ENCODE measurements at regions not wholly inside any gene's neighbourhood (a gene's known extent, or its start where the extent isn't known, plus 50 kb on each side); places are given as distances from the start of the nearest gene placed in this dataset.

DNA sequence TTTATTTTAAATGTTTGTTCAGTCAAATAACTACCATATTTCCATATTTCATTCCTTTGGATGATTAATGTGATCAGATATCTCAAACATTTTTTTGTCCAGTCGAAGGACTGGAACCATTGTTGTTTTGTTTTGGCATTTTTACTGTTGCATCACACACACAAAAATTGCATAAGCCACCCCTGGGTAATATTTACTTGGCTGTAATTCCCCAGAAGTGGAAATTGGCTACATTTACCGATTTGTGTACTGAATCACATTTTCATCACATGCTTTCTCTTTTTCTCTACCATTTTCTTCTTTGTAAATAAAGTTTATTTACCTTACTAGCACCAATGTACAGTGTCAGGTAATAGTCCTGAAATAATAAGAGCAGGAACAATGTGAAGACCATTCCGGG lies 1729.7 kb upstream of the WWC1 start:
- no peaks in the 10 kb centered on the region for H3K27me3 ChIP-seq (ENCODE audit: control insufficient read depth in 2 of 2, insufficient read depth in 2 of 2, low read length in 2 of 2)
- DNase-seq (ENCODE audit: low read depth, low spot score) (no peak), FAIRE-seq (no peak)
- no peak overlapping the region for H3K4me3 ChIP-seq (replicated peaks in 1 of 3; ENCODE audit: insufficient read depth in 1 of 3, low read depth in 1 of 3, low read length in 3 of 3)
- BruUV-seq (replicated peaks), result no TSS peak
- POLR2A ChIA-PET, result no interaction called here
- H3K4me2 ChIP-seq (ENCODE audit: insufficient read depth, low read length), result no peak overlapping the region
- H3K9me1 ChIP-seq (replicated peaks; ENCODE audit: control insufficient read depth, extremely low read depth, insufficient read depth, low read length), result no peaks in the 10 kb centered on the region
- CTCF ChIA-PET, result no interaction called here
- no peaks in the 10 kb centered on the region for H3K79me2 ChIP-seq (ENCODE audit: control insufficient read depth, insufficient read depth, low read length)
- H3K36me3 ChIP-seq (ENCODE audit: control insufficient read depth in 2 of 2, extremely low read depth in 1 of 2, insufficient read depth in 2 of 2, low read length in 2 of 2), result no peaks in the 10 kb centered on the region
- TF ChIP-seq FOS (IDR thresholded peaks at IDR 0.05; ENCODE audit: borderline replicate concordance, insufficient read depth, low read length), result no peak
- TF ChIP-seq, protein P1, sequence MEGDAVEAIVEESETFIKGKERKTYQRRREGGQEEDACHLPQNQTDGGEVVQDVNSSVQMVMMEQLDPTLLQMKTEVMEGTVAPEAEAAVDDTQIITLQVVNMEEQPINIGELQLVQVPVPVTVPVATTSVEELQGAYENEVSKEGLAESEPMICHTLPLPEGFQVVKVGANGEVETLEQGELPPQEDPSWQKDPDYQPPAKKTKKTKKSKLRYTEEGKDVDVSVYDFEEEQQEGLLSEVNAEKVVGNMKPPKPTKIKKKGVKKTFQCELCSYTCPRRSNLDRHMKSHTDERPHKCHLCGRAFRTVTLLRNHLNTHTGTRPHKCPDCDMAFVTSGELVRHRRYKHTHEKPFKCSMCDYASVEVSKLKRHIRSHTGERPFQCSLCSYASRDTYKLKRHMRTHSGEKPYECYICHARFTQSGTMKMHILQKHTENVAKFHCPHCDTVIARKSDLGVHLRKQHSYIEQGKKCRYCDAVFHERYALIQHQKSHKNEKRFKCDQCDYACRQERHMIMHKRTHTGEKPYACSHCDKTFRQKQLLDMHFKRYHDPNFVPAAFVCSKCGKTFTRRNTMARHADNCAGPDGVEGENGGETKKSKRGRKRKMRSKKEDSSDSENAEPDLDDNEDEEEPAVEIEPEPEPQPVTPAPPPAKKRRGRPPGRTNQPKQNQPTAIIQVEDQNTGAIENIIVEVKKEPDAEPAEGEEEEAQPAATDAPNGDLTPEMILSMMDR (IDR thresholded peaks at IDR 0.05; ENCODE audit: extremely low read depth in 1 of 2, insufficient read depth in 1 of 2, low read depth in 1 of 2, low read length in 2 of 2), result no peak
- TF ChIP-seq POLR2AphosphoS5 (IDR thresholded peaks at IDR 0.05; ENCODE audit: insufficient read depth, low read depth, low read length), result no peak
- TF ChIP-seq MYC (IDR thresholded peaks at IDR 0.05; ENCODE audit: low read depth, low read length), result no peak
- TF ChIP-seq, protein P2, sequence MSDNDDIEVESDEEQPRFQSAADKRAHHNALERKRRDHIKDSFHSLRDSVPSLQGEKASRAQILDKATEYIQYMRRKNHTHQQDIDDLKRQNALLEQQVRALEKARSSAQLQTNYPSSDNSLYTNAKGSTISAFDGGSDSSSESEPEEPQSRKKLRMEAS (IDR thresholded peaks at IDR 0.05; ENCODE audit: insufficient read depth, insufficient read length), result no peak
- no peak for TF ChIP-seq POLR2A (IDR thresholded peaks at IDR 0.05; ENCODE audit: low read depth, low read length)
- TF ChIP-seq EZH2 (IDR thresholded peaks at IDR 0.05; ENCODE audit: borderline replicate concordance, low read depth, low read length, severe bottlenecking), result no peak
- dilution Hi-C loops (cut with MboI; ENCODE audit: extremely low pct_ligation_motif_present, low sequenced_read_pairs) (no loop called here), intact Hi-C loops (cut with micrococcal nuclease) (no loop called here)
- H4K20me1 ChIP-seq (replicated peaks; ENCODE audit: control insufficient read depth, extremely low read depth, insufficient read depth, low read length), result no peaks in the 10 kb centered on the region
- H3K27ac ChIP-seq (ENCODE audit: insufficient read depth, low read depth, low read length), result no peak overlapping the region
- no peak overlapping the region for H3K9ac ChIP-seq (replicated peaks; ENCODE audit: extremely low read depth, insufficient read depth, low read length)
- no peaks in the 10 kb centered on the region for H3K4me1 ChIP-seq (ENCODE audit: control insufficient read depth, extremely low read depth, insufficient read depth, low read length)
- H3K9me3 ChIP-seq (replicated peaks; ENCODE audit: control insufficient read depth, insufficient read depth, low read length), result peaks cover 3% of the 10 kb centered on the region
- no peak overlapping the region for H2AFZ ChIP-seq (ENCODE audit: low read depth, low read length)

DNA sequence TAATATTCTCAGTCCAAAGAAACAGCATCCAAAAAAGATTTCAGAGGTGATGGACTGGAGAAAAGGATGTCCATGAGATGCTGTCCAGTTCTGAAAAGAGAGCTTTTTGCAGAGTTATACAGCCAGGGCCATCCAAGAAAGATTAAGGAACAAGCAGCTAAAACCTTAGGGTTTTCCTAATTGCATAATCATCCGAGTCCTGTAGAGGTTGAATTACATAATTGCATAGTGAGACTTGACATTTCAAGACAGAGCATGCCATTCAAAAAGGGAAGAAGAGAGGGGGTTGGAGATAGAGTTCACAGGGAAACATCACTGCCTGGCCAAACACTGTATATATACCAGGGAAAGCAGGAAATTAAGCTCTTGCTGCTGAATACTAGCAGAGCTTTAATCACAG lies 1729.2 kb upstream of the WWC1 start:
- intact Hi-C loops (cut with micrococcal nuclease) (no loop called here), dilution Hi-C loops (cut with MboI; ENCODE audit: extremely low pct_ligation_motif_present, low sequenced_read_pairs) (no loop called here)
- no peak overlapping the region for H3K4me2 ChIP-seq (ENCODE audit: insufficient read depth, low read length)
- FAIRE-seq, result no peak
- no peak overlapping the region for H2AFZ ChIP-seq (ENCODE audit: low read depth, low read length)
- no peak overlapping the region for H3K4me3 ChIP-seq (replicated peaks in 1 of 3; ENCODE audit: insufficient read depth in 1 of 3, low read depth in 1 of 3, low read length in 3 of 3)
- no peaks in the 10 kb centered on the region for H3K27me3 ChIP-seq (ENCODE audit: control insufficient read depth in 2 of 2, insufficient read depth in 2 of 2, low read length in 2 of 2)
- peaks cover 3% of the 10 kb centered on the region for H3K9me3 ChIP-seq (replicated peaks; ENCODE audit: control insufficient read depth, insufficient read depth, low read length)
- DNase-seq (ENCODE audit: low read depth, low spot score), result no peak
- no peak overlapping the region for H3K9ac ChIP-seq (replicated peaks; ENCODE audit: extremely low read depth, insufficient read depth, low read length)
- BruUV-seq (replicated peaks), result no TSS peak
- H3K4me1 ChIP-seq (ENCODE audit: control insufficient read depth, extremely low read depth, insufficient read depth, low read length), result no peaks in the 10 kb centered on the region
- CTCF ChIA-PET, result no interaction called here
- H3K36me3 ChIP-seq (ENCODE audit: control insufficient read depth in 2 of 2, extremely low read depth in 1 of 2, insufficient read depth in 2 of 2, low read length in 2 of 2), result no peaks in the 10 kb centered on the region
- POLR2A ChIA-PET, result no interaction called here
- no peaks in the 10 kb centered on the region for H3K9me1 ChIP-seq (replicated peaks; ENCODE audit: control insufficient read depth, extremely low read depth, insufficient read depth, low read length)
- no peaks in the 10 kb centered on the region for H3K79me2 ChIP-seq (ENCODE audit: control insufficient read depth, insufficient read depth, low read length)
- TF ChIP-seq MYC (IDR thresholded peaks at IDR 0.05; ENCODE audit: low read depth, low read length) (no peak), GATA2 (IDR thresholded peaks at IDR 0.05; ENCODE audit: insufficient read depth, insufficient read length, low read depth, low read length) (no peak), JUN (IDR thresholded peaks at IDR 0.05; ENCODE audit: borderline replicate concordance, insufficient read depth, insufficient read length, low read depth) (no peak), POLR2A (IDR thresholded peaks at IDR 0.05; ENCODE audit: low read depth, low read length) (no peak), POLR2AphosphoS5 (IDR thresholded peaks at IDR 0.05; ENCODE audit: insufficient read depth, low read depth, low read length) (no peak), FOS (IDR thresholded peaks at IDR 0.05; ENCODE audit: borderline replicate concordance, insufficient read depth, low read length) (no peak), EZH2 (IDR thresholded peaks at IDR 0.05; ENCODE audit: borderline replicate concordance, low read depth, low read length, severe bottlenecking) (no peak)
- TF ChIP-seq, protein P1 (IDR thresholded peaks at IDR 0.05; ENCODE audit: extremely low read depth in 1 of 2, insufficient read depth in 1 of 2, low read depth in 1 of 2, low read length in 2 of 2), result no peak
- TF ChIP-seq, protein P2 (IDR thresholded peaks at IDR 0.05; ENCODE audit: insufficient read depth, insufficient read length), result no peak
- no peaks in the 10 kb centered on the region for H4K20me1 ChIP-seq (replicated peaks; ENCODE audit: control insufficient read depth, extremely low read depth, insufficient read depth, low read length)
- no peak overlapping the region for H3K27ac ChIP-seq (ENCODE audit: insufficient read depth, low read depth, low read length)

All from endothelial cell of umbilical vein (primary cell).